CD1c-positive myeloid dendritic cell (primary cell): ENCODE measurements at regions not wholly inside any gene's neighbourhood (a gene's known extent, or its start where the extent isn't known, plus 50 kb on each side); places are given as distances from the start of the nearest gene placed in this dataset.

Experiments
- DNase-seq: peaks from one replicate; pipeline ENCODE4 v3.0.0-alpha.2; 2016; ENCODE audit errors: extremely low spot score

DNA sequence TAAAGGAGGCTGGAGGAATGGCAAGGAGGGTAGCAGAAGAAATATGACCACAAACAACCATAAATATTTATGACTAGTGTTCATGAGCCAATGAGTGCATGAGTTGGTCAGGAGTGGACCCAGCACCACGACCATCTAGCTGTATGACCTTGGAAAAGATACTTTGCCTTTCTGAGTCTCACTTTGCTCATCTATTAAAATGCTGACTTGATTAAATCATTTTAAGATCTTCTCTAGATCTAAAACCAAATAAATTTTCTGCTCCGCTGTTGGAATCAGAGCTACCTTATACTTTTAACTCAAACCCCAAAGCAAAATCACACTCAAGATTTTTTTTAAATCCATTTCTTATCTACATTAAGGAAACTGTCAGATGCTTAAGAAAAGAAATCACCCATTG is 207.0 kb downstream of the GPAM start:
- DNase-seq: no peak

GRCh38 chr10:111984057-111984456 is 199.5 kb downstream of the GPAM start:
- DNase-seq: no peak

GRCh38 chr10:111986079-111986478 is 197.5 kb downstream of the GPAM start:
- DNase-seq: no peak

DNA sequence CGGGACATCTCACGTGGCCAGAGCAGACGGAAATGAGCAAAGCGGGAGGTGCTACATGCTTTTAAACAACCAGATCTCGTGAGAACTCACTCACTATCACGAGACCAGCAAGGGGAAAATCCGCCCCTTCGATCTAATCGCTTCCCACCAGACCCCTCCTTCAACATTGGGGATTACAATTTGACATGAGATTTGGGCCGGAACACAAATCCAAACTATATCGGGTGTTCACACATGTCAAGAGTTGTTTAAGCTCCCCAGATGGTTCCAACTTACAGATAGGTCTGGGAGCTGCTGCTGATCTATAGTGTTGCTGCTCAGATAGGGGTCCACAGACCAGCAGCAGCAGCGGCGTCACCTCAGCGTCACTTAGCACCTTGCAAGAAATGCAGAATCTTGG is 194.9 kb downstream of the GPAM start:
- DNase-seq: no peak

DNA sequence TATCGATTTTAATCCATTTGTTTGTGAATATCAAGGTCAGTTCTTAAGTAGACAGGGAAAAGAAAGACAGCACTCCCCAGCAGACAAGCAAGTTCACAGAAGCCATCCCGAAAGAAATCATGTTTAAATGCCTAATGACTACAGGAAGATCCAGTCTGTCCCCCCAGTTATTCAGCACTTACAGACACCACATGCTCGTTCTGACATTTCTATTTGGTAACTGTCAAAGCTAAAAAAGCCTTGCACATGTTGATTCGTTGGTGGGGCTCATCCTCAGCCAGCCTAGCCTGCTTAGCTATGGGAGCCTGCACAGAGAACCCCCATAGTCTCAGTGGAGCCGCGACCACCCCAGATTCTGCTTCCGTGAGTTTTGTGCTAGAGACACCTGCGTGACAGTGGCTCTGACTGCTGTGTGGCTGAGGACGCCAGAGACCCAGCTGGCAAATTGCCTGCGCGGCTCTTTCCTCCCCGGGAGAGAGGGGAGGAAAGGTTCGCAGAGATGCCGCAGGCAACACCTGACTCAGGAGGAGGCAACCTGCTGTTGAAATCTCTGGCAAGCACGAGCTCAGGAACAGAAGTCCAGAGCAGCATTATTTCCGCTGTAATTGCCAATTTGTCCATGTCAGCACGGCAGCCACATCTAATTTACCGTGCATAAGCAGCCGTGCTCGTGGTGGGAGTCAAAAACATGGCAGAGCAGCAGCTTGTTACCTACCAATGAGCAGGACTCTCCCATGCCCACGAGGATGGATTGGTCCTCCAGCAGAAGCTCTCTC is 194.2 kb downstream of the GPAM start:
- DNase-seq: no peak

GRCh38 chr10:111990734-111991133 is 192.8 kb downstream of the GPAM start:
- no peak for DNase-seq

DNA sequence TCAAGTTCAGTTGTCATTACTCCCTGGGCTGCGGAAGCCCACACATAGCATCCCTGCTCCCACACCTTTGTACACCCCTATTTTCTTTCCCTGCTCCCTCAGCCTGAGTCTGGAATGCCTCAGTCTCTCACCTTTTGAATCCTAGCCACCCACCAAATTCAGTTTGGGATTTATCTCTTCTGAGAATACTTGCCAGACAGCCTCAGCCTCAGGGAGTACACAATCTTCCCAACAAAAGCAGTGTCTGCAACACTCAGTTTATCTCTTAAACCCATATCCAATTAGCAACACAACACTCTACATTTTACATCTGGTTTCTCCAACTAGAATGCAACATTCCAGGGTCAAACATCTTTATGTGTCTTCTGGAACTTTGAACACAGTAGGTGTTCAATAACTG is 190.2 kb downstream of the GPAM start:
- DNase-seq: no peak

DNA sequence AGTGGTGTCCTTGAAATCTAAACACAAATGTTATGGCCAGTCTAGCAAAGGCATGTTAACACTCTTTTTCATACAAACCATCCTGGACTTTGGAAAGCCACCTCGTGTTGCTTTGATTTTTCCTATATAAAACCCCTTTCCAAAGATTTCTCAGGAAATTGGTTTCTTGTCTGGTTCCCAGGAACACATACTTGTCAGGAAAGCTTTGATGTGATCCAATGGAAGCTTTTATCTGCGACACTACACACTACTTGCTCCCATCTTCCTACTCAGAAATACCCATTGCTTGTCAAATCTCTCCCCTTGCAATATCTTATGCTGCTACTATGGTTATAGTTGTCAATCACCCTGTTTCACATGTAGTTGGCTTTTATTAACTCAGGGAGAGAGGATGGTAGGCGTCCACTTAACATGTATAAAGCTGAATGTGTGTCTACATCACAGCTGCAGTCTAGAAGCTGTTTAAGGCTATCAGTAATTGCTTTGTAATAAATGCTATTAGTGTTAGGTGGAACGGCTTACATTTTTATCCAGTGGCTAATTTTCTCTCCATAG is 189.6 kb downstream of the GPAM start:
- no peak for DNase-seq

- no peak for DNase-seq
These were observed 187.5 kb downstream of the GPAM start for GRCh38 chr10:111996103-111996502.

GRCh38 chr10:111998728-111999127 is 184.8 kb downstream of the GPAM start:
- DNase-seq: no peak

- DNase-seq: no peak
These were observed 184.2 kb downstream of the GPAM start for GRCh38 chr10:111999205-111999914.

GRCh38 chr10:111999915-112000302 is 183.7 kb downstream of the GPAM start:
- no peak for DNase-seq

DNA sequence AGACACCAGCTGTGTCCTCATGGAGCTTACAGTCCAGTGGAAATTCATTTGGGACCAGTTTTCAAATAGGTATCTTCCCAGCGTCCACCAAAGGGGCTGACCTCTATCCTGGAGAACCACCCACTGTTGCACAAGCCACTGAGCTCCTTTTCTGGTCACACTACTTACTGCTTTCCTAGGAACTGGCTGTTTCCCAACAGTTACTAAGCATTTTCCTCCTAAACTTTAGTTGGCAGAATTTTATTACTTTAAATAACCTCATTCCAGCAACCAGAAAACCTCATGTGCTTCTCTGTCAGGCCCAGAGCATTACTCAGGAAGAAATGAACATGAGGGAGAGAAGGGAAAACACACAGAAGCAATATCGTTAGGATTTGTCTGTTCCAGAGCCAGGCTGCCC is 183.1 kb downstream of the GPAM start:
- no peak for DNase-seq

GRCh38 chr10:112002206-112002605 is 181.4 kb downstream of the GPAM start:
- DNase-seq: no peak

DNA sequence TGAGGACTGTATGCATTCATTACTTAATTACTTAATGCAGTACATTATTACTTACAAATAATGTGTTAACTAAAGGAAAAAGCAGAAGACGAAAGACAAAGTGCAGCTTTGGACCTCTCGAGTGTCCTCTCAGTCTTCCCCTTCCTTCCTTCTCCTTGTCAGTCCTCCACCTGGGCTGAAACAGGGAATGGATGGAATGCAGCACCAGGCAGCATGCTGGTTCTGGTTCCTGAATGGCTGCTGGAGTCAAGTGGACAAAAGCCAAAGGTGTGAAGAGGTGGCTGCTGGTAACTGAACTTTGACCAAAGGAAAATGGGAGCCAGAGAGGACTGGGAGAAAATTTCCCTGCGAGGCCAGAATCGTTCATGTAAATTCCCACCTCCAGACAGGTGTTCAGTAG is 179.5 kb downstream of the GPAM start:
- no peak for DNase-seq

- no peak for DNase-seq
These were observed 178.5 kb downstream of the GPAM start for GRCh38 chr10:112005044-112005443.

DNA sequence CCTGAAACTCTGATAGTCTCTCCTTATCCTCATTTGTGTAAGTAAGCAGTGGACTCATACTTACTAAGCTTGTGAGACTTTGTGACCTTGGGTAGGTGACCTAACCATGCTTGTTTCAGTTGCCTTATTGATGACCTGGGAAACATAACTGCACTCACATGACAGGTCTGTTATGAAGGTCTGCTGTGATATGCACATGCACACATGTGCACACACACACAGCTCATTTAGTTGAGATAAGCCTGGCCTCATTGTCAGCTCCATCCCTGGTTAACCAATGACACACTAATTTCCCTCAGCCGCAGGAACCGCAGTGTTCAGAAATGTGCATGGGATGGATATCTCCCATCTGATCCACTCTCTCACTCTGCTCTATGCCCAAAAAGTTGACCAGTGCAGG is 177.2 kb downstream of the GPAM start:
- no peak for DNase-seq

DNA sequence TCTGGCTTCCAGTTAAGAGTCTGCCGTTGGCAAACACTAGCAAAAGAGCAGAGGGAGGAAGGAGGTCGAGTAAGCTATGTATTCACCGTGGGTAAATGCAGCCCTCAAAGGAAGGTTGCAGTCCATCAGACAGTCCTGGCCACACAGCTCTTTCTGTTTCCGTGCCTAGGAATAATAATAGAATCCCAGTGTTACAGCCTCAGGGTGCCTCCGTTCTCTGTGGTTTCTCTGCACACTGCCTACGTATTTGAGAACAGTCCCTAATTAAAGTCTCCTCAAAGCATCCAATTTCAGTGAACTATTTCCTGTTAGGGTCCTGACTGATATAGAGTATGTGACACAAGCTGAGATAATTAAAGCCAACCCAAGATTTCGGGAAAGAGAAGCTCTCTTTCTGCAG is 176.7 kb downstream of the GPAM start:
- DNase-seq: no peak

GRCh38 chr10:112022196-112022595 is 161.4 kb downstream of the GPAM start:
- no peak for DNase-seq

DNA sequence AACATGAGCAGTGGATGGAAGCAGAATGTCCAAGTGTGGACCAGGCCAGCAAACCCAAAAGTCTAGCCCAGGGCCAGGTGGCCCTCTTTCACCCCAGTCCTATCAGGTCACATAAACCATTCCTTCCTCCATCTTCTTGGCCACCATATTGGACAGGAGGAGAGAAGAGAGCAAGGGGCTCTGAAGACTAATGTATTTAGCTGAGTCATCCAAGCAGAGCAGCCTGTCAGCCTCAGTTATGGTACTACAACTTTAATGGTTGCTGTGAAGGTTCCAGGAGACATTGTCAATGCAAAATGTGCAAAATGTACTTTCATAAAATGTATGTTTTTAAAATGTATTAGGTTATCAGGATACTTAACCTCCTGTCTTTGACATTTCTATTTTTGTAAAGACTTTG is 159.5 kb downstream of the GPAM start:
- DNase-seq: no peak

DNA sequence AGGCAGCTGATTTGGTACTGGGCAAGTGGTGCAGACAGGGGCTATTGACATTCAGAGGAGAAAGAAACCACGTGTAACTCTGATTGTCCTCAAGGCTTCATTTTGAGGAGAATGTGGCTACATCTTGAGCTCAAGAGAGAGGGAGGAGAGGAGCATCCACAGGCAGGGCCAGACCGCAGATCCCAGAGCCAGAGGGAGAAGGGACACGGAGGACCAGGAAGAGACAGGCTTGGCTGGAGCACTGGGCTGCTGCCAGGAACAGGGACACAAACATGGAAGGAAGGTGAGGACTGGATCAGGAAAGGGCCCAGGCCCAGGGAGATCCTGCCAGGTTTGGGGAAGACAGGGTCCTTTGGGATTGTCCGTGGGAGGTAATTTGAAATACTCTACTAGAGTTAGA is 158.3 kb downstream of the GPAM start:
- DNase-seq: no peak

DNA sequence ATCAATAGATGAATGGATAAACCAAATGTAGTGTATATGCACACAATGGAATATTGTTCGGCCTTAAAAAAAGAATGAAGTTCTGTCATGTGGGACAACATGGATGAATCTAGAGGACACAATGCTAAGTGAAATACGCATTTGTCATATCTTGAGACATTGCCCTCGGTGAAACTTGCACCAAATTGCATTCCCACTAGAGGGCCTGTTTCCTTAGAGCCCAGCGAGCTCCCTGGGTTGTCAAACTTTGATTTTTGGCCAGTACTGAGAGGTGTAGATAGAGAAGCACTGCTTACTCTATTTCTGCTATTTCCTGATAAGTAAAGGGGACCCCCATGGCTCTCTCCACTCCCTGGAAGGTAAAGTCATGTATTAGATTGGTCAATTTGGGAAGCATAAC is 157.1 kb downstream of the GPAM start:
- no peak for DNase-seq

GRCh38 chr10:112027731-112028280 is 155.8 kb downstream of the GPAM start:
- no peak for DNase-seq
